DMS153 treated with DMSO at 0.1 percent for 48 hours (cell line): ENCODE measurements at regions not wholly inside any gene's neighbourhood (a gene's known extent, or its start where the extent isn't known, plus 50 kb on each side); places are given as distances from the start of the nearest gene placed in this dataset.
"Not testable (repeated sequence)": the region's sequence is repeated elsewhere in the genome, so short reads cannot be mapped to it uniquely, and the experiment has no call there.

Experiments used
- DNase-seq: peaks from one replicate; lab custom pipeline; 2025; ENCODE audit not compliant: unreplicated experiment; lab: John Stamatoyannopoulos, UW

DNA sequence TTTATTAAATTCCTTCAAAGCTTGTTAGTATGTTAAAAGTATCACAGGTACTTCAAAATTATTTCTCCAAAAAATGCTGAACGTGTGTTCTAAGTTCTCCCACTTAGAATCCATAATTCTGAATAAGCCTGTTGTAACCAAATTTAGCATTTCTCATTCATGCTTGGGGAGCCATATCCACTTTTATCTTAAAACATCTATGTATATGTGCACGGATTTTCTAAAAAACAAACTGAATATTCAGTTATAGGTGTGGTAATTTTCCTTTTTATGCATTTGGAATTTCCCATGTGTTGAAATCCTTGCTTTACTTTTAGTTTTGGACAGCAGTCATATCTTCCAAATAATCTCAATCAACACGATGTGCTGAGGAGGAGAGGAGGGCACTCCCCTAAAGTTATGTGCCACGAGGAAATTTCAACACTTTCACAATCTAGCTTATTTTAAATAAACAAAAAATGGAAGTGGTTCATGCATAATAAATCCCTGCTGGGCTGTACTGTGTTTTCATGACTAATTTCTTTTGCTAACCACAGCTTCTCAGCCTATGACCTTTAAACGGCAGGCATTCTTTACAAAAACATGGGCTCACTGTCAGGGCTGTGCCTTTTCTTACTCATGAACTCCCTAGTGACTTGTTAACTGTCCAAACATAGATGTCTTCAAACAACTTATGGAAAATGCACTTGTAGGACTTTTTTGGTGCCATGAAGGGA is 380.3 kb upstream of the SEMA3C start:
- no peak for DNase-seq

DNA sequence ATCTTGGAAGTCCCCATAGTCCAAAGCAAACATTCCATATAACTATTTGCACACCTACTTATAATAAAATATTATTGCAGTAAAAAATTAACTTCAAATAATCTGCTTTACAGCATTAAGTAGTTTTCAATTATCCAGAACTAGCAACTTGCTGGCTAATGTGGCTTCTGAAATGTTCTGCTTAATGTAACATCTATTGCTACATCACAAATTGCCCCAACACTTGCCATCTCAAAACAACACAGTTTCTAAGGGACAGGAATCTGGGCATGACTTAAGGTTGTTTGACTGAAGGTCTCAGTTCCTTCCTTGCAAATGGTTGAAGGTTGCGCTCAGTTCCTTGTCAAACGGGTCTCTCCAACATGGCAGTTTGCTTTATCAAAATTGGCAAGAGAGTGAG is 378.5 kb upstream of the SEMA3C start:
- no peak for DNase-seq

DNA sequence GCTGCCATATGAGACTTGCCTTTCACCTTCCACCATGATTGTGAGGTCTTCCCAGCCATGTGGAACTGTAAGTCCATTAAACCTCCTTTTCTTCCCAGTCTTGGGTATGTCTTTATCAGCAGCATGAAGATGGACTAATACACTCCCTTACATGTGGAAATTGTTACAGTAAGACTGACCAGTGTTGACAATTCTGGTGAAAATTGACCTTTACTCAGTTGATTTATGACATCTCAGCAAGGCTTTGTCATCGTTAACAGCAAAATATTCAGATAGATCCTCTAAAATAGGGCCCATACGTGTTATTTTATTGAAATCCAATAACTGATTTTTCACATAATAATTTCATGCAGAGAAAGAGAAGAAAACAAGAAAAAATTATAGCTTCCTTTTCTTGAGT is 377.9 kb upstream of the SEMA3C start:
- DNase-seq: no peak

DNA sequence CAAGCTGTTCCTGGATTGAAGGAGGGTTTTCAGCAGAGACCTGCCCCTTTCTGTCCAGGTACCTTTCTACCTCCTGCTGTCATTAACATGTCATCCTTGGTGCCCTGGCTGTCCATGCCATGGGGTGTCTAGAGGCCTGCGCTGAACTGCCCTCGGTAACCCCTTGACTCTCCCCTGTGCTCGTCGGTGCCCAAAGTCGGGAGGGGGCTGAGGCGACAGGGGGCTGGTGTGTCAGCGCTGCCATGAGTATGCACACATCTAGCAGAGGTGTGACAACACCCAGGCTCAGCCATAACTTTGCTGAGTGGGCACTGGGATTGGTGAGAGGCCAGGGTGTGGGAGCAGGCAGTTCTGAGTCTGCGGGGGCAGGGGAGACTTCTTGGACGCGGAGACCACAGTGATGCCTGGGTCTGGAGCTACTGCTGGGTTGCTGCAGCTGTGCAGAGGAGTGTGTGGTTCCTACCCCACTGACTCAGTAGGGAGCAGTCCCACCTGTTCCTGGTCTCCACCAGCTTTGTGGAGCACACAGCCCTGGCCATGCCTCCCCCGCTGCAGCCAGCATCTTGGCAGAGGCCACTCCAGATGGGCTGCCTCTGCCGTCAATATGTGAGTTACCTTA is 376.2 kb upstream of the SEMA3C start:
- no peak for DNase-seq

DNA sequence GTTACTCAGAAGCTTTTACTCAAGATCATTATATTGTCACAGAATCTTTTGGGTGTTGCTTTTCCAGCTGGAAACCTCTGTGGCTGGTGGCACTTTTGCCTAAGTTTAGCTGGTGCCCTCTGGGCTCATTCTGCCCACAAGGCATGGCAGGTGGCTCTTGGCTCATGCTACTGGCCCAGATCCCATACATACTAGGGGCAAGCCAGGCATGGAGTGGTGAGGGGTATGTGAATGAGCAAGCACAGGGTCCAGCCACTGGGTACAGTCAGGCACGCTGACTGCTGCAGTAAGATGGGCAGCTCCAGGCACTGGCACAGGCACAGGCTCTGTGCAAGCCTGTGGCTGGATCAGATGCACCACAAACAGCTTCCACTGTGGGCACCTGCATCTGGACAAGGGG is 375.0 kb upstream of the SEMA3C start:
- no peak for DNase-seq

DNA sequence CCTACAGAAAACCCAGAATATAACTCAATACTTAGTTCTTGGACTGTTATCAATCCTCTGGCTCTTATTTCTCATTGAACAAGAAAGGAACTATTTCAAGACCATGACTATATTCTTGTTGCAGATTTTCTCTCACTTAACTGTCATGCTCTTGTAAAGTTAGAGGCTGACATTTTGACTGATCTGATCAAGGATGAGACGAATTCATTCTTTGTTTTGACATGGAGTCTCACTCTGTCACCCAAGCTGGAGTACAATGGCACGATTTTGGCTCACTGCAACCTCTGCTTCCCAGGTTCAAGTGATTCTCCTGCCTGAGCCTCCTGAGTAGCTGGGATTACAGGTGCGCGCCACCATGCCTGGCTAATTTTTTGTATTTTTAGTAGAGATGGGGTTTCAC is 367.9 kb upstream of the SEMA3C start:
- DNase-seq: not testable (repeated sequence)

DNA sequence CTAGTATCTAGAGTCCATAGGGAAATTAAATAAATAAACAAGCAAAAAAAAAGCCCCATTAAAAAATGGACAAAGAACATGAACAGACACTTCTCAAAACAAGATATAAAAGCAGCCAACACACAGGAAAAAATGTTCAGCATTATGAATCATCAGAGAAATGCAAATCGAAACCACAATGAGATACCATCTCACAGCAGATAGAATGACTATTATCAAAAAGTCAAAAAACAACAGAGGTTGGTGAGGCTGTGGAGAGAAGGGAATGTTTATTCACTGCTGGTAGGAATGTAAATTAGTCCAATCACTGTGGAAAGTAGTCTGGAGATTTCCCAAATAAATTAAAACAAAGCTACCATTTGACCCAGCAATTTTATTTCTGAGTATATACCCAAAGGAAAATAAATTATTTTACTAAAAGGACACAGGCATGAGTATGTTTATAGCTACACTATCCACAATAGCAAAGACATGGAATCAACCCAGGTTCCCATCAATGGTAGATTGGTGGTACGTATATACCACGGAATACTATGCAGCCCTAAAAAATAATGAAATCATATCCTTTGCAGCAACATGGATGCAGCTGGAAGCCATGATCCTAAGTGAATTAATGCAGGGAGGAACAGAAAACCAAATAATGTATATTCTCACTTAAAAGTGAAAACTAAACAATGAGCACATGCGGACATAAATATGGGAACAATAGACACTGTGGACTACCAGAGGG is 366.5 kb upstream of the SEMA3C start:
- no peak for DNase-seq

DNA sequence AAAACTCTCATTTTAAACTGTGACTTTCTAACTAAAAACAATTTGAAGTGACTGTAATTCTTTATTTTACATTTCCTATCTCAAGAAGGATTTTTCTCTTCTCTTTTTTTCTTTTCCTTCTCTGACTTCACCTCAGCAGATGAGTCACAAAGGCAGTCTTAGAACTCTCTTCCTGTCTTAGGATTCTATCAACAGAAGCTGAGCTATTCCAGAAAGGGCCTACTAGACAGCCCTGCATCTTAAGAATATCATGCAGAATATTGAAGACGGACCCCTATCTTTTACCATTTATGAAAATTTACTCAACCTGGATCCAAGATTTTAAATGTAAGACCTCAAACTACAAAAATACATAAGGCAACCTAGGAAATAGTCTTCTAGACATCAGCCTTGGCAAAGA is 365.7 kb upstream of the SEMA3C start:
- DNase-seq: no peak

DNA sequence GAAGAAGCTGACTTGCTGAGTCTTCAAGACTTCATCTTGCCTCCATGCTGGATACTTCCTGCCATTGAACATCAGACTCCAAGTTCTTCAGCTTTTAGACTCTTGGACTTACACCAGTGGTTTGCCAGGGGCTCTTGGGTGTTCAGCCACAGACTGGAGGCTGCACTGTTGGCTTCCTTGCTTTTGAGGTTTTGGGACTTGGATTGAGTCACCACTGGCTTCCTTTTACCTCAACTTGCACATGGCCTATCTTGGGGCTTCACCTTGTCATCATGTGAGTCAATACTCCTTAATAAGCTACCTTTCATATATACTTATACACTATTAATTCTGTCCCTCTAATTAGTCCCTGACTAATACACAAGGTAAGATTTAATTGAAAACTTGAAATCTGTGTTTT is 361.7 kb upstream of the SEMA3C start:
- no peak for DNase-seq

DNA sequence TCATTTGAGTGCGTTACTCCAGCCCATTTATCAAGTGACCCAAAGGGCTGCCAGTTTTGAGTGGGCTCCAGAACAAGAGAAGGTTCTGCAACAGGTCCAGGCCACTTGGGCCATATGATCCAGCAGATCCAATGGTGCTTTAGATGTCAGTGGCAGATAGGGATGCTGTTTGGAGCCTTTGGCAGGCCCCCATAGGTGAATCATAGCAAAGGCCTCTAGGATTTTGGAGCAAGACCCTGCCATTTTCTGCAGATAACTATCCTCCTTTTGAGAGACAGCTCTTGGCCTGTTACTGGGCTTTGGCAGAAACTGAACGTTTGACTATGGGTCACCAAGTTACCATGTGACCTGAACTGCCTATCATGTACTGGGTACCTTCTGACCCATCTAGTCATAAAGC is 358.8 kb upstream of the SEMA3C start:
- no peak for DNase-seq

DNA sequence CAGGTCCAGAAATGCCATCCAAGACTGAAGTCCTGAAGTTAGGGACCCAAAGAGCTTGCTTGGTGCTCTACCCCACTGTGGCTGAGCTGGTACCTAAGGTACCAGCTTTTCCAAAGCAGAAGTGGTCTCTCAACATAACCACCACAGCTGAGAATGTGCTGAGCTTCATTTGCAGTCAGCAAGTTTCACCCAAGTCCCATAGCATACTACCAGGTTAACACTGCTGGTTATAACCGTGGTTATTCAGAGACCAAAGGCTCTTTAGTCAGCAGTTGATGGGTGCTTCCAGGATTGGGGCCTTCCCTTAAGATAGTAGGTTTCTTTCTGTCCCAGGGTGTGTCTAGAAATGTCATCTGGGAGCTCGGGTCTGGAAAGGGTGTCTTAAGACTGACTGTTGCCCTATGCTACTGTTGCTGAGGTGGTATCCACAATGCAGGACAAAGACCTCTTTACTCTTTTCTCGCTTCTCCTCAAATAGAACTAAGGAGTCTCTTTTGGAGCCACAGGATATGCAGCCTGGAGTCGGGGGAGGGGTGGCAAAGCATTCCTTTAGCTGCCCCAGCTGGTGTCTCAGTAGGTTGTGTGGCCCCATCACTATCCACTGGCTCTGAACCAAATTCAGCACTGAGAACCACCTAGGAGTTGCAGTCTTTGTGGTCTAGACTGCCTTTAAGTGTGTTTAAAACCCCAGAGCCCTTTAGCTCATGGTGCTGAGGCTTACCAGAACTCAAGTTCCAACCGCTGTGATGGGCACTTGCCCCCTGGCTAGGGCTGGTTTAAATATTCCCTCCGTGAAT is 354.9 kb upstream of the SEMA3C start:
- DNase-seq: no peak

DNA sequence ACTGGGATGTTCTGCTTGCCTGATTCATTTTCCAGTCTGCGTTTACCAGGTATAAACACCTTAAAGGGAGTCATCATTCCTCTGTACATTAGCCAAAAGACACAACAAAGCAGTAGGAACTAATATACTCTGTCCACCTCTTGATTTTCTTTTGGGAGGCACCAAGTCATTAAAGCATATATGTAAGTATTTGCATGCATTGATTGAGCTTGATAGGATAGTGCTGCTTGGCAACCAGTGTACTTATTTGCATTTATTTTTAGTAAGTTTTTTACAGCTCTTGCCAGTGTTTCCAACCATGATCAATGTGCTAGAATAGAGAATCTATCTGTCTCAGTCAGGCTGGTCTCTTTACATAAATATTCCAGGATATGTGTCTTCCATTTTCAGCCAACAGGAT is 353.3 kb upstream of the SEMA3C start:
- no peak for DNase-seq

DNA sequence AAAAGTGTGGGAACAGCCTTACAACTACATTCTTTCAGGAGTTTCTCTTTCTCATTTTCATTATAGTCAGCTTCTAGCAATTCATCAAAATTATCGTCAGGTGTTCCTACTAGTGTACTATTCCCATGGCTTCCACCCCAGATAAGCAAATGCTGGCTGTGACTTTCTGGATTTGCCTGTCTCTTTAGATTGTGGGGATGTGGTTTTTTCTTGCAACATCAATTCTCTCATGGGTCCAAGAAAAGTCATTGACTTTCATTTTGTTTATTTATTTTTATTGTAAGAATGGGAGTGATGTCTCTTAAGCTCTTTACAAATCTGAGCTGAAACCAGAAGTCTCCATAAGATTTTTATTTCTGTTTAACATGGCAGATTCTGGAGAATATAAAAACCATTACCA is 349.7 kb upstream of the SEMA3C start:
- DNase-seq: no peak

DNA sequence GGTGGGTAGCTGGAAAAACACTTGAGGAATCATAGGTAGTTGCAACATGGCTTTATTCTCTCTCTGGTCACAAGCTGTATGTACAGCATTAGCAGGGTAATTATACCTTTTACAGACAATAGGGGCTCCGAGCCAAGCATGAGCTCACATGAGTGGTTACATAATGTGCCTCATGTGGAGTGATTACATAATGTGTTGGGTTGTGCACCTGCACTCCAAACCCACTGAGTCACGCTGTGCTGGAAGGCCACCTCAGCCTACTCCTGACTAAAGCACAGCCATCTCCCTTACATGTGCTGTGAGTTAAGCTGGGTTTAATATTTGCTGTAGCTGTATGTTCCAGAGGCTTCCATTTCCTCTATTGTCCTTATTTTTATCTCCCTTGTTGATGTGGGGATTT is 348.7 kb upstream of the SEMA3C start:
- no peak for DNase-seq

DNA sequence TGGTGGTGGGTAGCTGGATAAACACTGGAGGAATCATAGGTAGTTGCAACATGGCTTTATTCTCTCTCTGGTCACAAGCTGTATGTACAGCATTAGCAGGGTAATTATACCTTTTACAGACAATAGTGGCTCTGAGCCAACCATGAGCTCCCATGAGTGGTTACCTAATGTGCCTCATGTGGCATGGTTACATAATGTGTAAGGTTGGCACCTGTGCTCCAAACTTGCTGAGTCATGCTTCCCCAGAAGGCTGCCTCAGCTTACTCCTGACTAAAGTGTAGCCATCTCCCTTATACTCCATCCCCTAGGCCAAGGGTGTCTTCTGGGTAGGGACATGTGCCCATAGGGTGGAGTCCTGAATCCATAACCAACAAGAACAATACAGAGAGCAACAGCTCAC is 345.3 kb upstream of the SEMA3C start:
- no peak for DNase-seq

DNA sequence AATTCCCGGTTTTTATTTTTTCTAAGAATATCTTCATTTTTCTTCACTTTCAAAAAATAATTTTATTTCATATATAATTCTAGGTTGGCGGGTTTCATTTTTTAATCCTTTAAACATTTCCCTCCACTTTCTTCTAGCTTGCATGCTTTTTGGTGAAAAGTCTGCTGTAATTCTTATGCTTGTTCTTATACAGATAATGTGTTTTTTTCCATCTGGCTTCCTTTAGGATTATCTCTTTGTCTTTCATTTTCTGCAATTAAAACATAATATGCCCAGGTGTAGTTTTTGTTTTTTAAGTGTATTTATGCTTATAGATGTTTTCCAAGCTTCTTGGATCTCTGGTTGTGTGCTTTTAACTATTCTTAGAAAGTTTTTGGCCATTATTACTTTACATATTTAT is 341.3 kb upstream of the SEMA3C start:
- no peak for DNase-seq

DNA sequence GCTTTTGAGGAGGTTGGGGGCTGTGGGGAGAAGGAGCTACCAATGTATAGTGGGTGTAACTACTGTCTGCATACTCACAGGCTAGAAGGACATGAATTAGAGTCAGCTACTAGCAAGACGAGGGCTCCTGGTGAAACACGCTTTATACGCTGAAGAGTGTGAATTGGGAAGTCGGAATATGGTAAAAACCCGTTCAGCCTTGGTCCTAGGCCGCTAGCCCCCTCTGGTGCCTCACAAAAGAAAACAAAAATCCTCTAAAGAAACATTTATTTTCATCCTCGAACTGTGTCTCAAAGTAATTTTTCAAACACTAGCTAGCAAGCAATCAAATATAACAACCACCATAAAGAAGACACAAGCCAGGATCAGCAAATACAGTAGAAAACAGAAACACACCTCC is 338.1 kb upstream of the SEMA3C start:
- no peak for DNase-seq

DNA sequence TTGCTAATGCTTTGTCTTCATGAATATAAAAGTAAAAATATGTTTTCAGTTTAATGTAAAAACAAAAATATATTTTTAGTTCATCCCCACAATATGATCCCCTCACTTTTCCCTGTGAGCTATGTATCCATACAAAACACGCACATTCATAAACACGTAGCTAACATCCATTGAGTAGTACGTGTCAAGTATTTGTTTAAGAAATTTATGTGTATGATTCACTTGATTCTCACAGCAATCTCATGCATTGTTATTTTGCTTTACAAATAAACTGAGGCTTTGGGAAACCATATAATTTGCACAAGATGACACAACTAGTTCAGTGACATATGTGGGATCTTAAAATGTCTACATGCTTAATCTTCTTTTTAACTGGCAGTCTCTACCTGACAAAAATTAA is 329.6 kb upstream of the SEMA3C start:
- no peak for DNase-seq

DNA sequence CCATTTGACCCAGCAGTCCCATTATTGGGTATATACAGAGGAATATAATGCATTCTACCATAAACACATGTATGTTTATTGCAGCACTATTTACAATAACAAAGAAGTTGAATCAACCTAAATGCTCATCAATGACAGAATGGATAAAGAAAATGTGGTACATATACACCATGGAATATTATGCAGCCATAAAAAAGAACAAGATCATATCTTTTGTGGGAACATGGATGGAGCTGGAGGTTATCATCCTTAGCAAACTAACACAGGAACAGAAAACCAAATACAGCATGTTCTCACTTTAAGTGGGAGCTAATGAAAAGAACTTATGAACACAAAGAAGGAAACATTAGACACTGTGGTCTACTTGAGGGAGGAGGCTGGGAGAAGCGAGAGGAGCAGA is 328.5 kb upstream of the SEMA3C start:
- DNase-seq: not testable (repeated sequence)

DNA sequence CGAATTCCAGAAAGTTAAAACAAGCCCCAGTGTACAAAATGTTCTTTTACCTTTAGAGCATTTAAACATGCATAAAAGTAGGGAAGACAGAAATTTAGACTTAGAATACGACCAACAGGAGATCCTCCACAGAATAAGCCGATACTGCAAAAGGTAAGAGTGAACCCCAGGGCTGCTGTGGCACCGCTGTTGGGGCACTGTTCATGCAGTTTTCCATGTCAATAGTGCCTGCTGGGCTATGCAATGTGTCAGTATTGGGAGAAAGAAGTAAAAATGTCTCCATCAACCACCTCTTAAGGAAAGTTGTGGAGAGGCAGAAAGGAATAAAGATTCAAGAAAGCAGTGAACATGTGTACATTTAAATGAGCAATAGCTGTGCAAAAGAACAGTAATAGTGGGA is 326.5 kb upstream of the SEMA3C start:
- DNase-seq: no peak

DNA sequence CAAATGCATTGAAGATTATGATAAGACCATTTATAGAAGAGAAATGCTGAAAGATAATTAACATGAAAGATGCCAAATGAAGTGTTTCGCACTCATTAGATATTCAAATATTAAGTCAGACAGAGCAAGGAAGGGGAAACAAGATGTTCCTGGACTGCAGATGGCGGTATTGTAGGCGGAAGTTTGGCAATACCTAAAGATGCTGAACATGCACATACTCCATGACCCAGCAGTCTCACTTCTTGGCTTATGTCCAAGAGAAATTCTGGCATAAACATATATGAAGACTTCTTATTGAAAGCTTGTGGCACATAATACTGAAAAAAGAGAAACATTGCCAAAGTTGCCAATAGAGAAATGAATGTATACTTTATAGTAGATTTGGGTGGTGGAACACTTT is 325.4 kb upstream of the SEMA3C start:
- DNase-seq: no peak

DNA sequence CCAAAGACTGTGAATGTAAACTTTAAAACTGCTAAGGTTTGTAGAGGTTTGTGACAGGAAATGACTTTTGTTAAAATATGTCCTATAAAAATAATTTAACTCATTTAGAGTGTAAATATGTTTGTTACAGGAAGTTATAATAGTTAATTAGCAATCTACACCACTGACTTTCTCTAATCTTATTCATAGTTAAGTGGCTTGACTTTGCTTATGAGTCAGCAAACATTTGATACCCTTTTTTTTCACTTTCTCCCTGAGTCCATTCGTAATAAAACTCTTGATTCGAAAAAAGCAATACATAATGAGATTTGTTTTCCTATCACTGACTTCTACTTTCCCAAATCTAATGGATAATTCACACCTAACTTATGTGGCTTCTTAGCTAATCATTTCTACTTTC is 317.7 kb upstream of the SEMA3C start:
- DNase-seq: no peak
